Right lobe of liver (tissue), 4 donors: ENCODE measurements at regions not wholly inside any gene's neighbourhood (a gene's known extent, or its start where the extent isn't known, plus 50 kb on each side); places are given as distances from the start of the nearest gene placed in this dataset.

Experiments
- POLR2A ChIP-seq: fragments of 450-650 bp; IDR thresholded peaks from one replicate; pipeline ENCODE4 v1.6.1; 2017; ENCODE audit warnings: antibody characterized with exemption, mild to moderate bottlenecking
- TF ChIP-seq, protein P1 (sequence below), 4 donors: fragments of 200-600 bp in 3 of 4; fragments of 450-650 bp in 1 of 4; IDR thresholded peaks; one replicate each; pipeline versions ENCODE4 v1.5.1 to v1.8.0; 2016 to 2022; ENCODE audit warnings: antibody characterized with exemption in 4 of 4, mild to moderate bottlenecking in 2 of 4
- donor health status: DM: no; HTN: no; CAD: no.
- donor health status: DM: no; HTN: no; CAD: no.
- donor health status: DM: no; HTN: yes; CAD: no.

DNA sequence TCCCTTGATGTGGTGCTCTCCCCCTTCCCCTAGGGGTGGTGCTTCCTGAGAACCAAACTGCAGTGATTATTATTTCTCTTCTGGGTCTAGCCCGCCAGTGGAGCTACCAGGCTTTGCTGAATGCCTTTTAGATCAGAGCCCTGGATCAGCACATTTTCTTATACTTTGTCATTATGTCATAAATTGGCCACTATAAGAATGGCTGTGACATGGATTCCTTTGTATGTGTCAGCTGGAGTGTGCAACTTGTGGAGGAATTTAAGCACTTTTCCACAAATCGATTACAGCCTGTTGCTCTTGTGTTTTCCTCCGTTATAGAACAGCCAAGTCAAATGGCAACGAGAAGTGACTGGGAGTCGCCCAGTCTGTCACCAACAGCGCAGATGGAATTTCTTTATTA is 273.3 kb downstream of the DUSP10 start:
- TF ChIP-seq POLR2A = no peak
- TF ChIP-seq, protein P1, sequence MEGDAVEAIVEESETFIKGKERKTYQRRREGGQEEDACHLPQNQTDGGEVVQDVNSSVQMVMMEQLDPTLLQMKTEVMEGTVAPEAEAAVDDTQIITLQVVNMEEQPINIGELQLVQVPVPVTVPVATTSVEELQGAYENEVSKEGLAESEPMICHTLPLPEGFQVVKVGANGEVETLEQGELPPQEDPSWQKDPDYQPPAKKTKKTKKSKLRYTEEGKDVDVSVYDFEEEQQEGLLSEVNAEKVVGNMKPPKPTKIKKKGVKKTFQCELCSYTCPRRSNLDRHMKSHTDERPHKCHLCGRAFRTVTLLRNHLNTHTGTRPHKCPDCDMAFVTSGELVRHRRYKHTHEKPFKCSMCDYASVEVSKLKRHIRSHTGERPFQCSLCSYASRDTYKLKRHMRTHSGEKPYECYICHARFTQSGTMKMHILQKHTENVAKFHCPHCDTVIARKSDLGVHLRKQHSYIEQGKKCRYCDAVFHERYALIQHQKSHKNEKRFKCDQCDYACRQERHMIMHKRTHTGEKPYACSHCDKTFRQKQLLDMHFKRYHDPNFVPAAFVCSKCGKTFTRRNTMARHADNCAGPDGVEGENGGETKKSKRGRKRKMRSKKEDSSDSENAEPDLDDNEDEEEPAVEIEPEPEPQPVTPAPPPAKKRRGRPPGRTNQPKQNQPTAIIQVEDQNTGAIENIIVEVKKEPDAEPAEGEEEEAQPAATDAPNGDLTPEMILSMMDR (IDR thresholded peaks at IDR 0.05) = no peak
